ENCODE measurements at regions not wholly inside any gene's neighbourhood (a gene's known extent, or its start where the extent isn't known, plus 50 kb on each side); places are given as distances from the start of the nearest gene placed in this dataset.
A peak's percentile ranks its signal among the peaks of the same experiment; 100 is the strongest.

DNA sequence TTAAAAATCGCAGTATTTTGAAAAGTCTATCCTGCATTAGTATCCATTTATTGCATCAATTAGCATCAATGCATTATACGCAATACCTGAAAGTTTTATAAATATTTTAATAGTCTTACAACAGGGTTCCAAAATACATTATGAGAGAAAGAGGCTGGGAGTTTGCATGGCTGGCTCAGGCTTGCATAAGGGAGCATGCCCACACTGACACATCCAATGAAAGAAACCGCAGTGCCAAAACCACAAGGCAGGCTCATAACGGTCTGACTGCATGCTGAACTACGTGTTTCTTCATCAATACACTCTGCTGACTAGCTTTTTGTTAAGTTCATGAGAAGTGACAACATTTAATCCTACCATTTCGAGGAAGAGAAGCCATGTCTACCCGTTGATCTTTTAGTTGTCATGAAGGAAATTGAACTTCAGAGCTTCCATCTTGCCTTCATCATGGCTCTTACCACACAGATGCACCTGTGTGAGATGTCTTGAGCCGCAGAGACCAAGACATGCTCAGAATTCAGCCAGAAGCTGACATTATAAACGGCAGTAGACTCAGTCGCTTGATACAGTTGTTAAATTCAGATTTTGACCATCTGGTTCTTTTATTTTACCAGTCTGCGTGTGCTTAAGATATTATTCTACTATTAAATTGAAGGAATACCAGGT, 168.8 kb upstream of the FRG1 start (continued):
- TF ChIP-seq, protein P1, sequence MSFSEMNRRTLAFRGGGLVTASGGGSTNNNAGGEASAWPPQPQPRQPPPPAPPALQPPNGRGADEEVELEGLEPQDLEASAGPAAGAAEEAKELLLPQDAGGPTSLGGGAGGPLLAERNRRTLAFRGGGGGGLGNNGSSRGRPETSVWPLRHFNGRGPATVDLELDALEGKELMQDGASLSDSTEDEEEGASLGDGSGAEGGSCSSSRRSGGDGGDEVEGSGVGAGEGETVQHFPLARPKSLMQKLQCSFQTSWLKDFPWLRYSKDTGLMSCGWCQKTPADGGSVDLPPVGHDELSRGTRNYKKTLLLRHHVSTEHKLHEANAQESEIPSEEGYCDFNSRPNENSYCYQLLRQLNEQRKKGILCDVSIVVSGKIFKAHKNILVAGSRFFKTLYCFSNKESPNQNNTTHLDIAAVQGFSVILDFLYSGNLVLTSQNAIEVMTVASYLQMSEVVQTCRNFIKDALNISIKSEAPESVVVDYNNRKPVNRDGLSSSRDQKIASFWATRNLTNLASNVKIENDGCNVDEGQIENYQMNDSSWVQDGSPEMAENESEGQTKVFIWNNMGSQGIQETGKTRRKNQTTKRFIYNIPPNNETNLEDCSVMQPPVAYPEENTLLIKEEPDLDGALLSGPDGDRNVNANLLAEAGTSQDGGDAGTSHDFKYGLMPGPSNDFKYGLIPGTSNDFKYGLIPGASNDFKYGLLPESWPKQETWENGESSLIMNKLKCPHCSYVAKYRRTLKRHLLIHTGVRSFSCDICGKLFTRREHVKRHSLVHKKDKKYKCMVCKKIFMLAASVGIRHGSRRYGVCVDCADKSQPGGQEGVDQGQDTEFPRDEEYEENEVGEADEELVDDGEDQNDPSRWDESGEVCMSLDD (tag by site-specific recombination; IDR thresholded peaks at IDR 0.05): no peak
- TF ChIP-seq ZNF138 (tag by site-specific recombination; IDR thresholded peaks at IDR 0.05; ENCODE audit: borderline replicate concordance): no peak

DNA sequence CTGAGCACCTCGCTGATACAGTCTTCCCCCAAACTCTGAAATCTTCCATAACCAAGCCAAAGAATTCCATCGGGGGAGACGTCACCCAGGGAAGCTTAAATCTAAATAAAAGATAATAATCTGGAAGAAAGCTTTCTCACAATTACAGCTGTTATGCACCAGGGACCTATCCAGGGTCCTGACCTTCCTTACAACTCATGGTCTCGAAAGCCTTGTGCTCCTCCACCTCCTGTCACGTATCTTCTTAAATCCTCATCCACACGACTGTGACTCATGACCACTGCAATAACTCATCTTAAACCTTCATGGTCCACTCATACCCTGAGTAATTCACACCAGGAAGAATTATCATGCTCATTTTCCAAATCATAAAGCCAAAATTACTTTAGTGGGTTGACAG, 166.8 kb upstream of the FRG1 start:
- CTCF ChIA-PET: no interaction called here
- POLR2A ChIA-PET: no interaction called here
- no peak for TF ChIP-seq ZNF341 (tag by site-specific recombination; IDR thresholded peaks at IDR 0.05; ENCODE audit: low read depth)
- TF ChIP-seq, protein P2, sequence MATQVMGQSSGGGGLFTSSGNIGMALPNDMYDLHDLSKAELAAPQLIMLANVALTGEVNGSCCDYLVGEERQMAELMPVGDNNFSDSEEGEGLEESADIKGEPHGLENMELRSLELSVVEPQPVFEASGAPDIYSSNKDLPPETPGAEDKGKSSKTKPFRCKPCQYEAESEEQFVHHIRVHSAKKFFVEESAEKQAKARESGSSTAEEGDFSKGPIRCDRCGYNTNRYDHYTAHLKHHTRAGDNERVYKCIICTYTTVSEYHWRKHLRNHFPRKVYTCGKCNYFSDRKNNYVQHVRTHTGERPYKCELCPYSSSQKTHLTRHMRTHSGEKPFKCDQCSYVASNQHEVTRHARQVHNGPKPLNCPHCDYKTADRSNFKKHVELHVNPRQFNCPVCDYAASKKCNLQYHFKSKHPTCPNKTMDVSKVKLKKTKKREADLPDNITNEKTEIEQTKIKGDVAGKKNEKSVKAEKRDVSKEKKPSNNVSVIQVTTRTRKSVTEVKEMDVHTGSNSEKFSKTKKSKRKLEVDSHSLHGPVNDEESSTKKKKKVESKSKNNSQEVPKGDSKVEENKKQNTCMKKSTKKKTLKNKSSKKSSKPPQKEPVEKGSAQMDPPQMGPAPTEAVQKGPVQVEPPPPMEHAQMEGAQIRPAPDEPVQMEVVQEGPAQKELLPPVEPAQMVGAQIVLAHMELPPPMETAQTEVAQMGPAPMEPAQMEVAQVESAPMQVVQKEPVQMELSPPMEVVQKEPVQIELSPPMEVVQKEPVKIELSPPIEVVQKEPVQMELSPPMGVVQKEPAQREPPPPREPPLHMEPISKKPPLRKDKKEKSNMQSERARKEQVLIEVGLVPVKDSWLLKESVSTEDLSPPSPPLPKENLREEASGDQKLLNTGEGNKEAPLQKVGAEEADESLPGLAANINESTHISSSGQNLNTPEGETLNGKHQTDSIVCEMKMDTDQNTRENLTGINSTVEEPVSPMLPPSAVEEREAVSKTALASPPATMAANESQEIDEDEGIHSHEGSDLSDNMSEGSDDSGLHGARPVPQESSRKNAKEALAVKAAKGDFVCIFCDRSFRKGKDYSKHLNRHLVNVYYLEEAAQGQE (tag by site-specific recombination; IDR thresholded peaks at IDR 0.05): peak; percentile 85
- Histone ChIP-seq H3K4me1 (ENCODE audit: control insufficient read depth, insufficient read depth, low read length) (no peaks in the 10 kb centered on the region), H3K27ac (ENCODE audit: extremely low read depth, low read depth, low read length) (no peak overlapping the region), H3K9me3 (ENCODE audit: control insufficient read depth, insufficient read depth, low read depth, low read length) (no peaks in the 10 kb centered on the region), H3K36me3 (ENCODE audit: control insufficient read depth in 2 of 2, insufficient read depth in 1 of 2, low read length in 2 of 2) (no peaks in the 10 kb centered on the region), H3K4me3 (ENCODE audit: low read depth, low read length) (no peak overlapping the region)

DNA sequence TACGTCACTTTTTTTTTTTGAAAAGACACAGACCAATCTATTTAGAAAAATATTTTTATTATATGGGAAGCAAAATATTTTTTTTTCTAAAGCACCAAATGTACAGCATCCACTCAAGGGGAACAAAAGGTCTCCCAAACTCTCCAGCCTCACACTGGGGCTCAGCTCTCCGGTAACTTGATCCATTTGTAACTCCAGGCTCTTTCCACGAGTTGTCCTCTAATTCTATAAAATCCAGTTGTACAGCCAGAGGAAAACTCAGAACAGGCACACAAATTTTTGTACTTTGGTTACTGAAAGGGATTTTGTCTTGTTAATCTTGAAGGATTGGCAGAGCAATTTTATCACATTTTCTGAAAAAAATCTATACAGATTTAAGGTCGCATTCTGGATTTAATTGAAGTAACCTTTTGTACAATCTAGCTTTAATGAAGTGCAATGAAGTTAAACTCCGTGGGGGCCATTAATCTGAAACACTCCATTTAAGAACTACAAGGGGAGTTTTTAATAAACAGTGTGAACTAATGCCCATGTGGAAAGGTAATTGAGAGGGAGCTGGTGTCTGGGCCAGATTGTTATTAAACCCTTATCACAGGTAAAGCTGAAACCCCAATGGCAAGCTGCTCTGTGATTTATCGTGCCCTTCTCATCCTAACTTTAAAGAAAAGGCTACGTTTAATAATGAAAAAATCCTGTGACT, 161.2 kb upstream of the FRG1 start:
- Histone ChIP-seq H3K4me1 (ENCODE audit: control insufficient read depth, insufficient read depth, low read length) (no peaks in the 10 kb centered on the region), H3K9me3 (ENCODE audit: control insufficient read depth, insufficient read depth, low read depth, low read length) (no peaks in the 10 kb centered on the region), H3K36me3 (ENCODE audit: control insufficient read depth in 2 of 2, insufficient read depth in 1 of 2, low read length in 2 of 2) (no peaks in the 10 kb centered on the region), H3K27ac (ENCODE audit: extremely low read depth, low read depth, low read length) (no peak overlapping the region), H3K4me3 (ENCODE audit: low read depth, low read length) (no peak overlapping the region)
- CTCF ChIA-PET: interaction anchor here (0.7 kb wide), 1 partner anchor 82 kb away, joined by 3 read pairs; no protein-coding TSS in a partner anchor
- no peak for TF ChIP-seq ZBTB7A (tag by site-specific recombination; IDR thresholded peaks at IDR 0.05; ENCODE audit: low read depth)
- POLR2A ChIA-PET: no interaction called here

DNA sequence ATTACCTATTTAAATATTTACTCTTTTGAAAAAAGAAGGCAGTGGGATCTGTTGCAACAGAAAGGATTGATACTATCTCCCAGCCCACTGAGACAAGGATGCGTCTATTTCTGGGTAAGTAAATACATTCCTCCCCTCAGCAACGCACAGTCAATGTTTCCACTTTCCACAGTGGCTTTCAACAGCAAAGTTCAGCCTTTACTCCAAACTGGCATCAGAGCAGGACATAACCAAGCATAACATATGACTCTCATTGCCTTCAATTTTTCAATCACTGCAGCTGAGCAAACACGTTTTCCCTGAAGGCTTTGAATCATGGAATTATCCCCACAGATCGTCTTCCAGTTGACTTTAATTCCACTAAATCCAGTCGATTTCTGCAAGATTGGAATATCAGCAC, 160.3 kb upstream of the FRG1 start:
- ChIA-PET POLR2A (no interaction called here), CTCF (no interaction called here)
- Histone ChIP-seq H3K4me1 (ENCODE audit: control insufficient read depth, insufficient read depth, low read length) (no peaks in the 10 kb centered on the region), H3K36me3 (ENCODE audit: control insufficient read depth in 2 of 2, insufficient read depth in 1 of 2, low read length in 2 of 2) (no peaks in the 10 kb centered on the region), H3K27ac (ENCODE audit: extremely low read depth, low read depth, low read length) (no peak overlapping the region), H3K9me3 (ENCODE audit: control insufficient read depth, insufficient read depth, low read depth, low read length) (no peaks in the 10 kb centered on the region), H3K4me3 (ENCODE audit: low read depth, low read length) (no peak overlapping the region)
- TF ChIP-seq, protein P3, sequence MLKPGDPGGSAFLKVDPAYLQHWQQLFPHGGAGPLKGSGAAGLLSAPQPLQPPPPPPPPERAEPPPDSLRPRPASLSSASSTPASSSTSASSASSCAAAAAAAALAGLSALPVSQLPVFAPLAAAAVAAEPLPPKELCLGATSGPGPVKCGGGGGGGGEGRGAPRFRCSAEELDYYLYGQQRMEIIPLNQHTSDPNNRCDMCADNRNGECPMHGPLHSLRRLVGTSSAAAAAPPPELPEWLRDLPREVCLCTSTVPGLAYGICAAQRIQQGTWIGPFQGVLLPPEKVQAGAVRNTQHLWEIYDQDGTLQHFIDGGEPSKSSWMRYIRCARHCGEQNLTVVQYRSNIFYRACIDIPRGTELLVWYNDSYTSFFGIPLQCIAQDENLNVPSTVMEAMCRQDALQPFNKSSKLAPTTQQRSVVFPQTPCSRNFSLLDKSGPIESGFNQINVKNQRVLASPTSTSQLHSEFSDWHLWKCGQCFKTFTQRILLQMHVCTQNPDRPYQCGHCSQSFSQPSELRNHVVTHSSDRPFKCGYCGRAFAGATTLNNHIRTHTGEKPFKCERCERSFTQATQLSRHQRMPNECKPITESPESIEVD (tag by site-specific recombination; IDR thresholded peaks at IDR 0.05): no peak
- TF ChIP-seq ZNF221 (tag by site-specific recombination; IDR thresholded peaks at IDR 0.05; ENCODE audit: borderline replicate concordance) (no peak), SP2 (tag by site-specific recombination; IDR thresholded peaks at IDR 0.05) (no peak), GLI2 (tag by site-specific recombination; IDR thresholded peaks at IDR 0.05; ENCODE audit: borderline replicate concordance, low read depth) (no peak)
- TF ChIP-seq, protein P4, sequence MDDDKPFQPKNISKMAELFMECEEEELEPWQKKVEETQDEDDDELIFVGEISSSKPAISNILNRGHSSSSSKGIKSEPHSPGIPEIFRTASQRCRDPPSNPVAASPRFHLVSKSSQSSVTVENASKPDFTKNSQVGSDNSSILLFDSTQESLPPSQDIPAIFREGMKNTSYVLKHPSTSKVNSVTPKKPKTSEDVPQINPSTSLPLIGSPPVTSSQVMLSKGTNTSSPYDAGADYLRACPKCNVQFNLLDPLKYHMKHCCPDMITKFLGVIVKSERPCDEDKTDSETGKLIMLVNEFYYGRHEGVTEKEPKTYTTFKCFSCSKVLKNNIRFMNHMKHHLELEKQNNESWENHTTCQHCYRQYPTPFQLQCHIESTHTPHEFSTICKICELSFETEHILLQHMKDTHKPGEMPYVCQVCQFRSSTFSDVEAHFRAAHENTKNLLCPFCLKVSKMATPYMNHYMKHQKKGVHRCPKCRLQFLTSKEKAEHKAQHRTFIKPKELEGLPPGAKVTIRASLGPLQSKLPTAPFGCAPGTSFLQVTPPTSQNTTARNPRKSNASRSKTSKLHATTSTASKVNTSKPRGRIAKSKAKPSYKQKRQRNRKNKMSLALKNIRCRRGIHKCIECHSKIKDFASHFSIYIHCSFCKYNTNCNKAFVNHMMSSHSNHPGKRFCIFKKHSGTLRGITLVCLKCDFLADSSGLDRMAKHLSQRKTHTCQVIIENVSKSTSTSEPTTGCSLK (tag by site-specific recombination; IDR thresholded peaks at IDR 0.05): no peak
- TF ChIP-seq, protein P1 (tag by site-specific recombination; IDR thresholded peaks at IDR 0.05): no peak
